ENCODE measurements at regions not wholly inside any gene's neighbourhood (a gene's known extent, or its start where the extent isn't known, plus 50 kb on each side); places are given as distances from the start of the nearest gene placed in this dataset.

GRCh38 chrX:6813836-6814370 lies 279.0 kb upstream of the VCX3A start:
- no peak for ATAC-seq
- 53 to 57% methylated on average over 8 of the region's 8 CpGs for WGBS, 2 donors
- Histone ChIP-seq H3K36me3 (no peaks in the 10 kb centered on the region), H3K27ac (no peak overlapping the region), H3K4me3 (no peak overlapping the region), H3K9me3 (no peaks in the 10 kb centered on the region), H3K4me1 (no peaks in the 10 kb centered on the region), H3K27me3 (no peaks in the 10 kb centered on the region)
- no peak for TF ChIP-seq CTCF (IDR thresholded peaks at IDR 0.05)
- intact Hi-C loops (cut with DNase I): no loop called here
- no peak for FAIRE-seq
- no peak for DNase-seq

- no peaks in the 10 kb centered on the region for H3K27me3 ChIP-seq
- DNase-seq: no peak
- ATAC-seq: no peak
- H3K27ac ChIP-seq: no peak overlapping the region
- H3K9me3 ChIP-seq: no peaks in the 10 kb centered on the region
- no peaks in the 10 kb centered on the region for H3K4me1 ChIP-seq
- no peaks in the 10 kb centered on the region for H3K36me3 ChIP-seq
- no peak for TF ChIP-seq CTCF (IDR thresholded peaks at IDR 0.05)
- H3K4me3 ChIP-seq: no peak overlapping the region
- intact Hi-C loops (cut with DNase I): no loop called here
- FAIRE-seq: no peak
- 96 to 97% methylated on average over 1 of the region's 1 CpG for WGBS, 2 donors
These were observed 277.2 kb upstream of the VCX3A start for GRCh38 chrX:6812087-6812486.

GRCh38 chrX:6810776-6811175 lies 275.9 kb upstream of the VCX3A start:
- no peak for TF ChIP-seq CTCF (IDR thresholded peaks at IDR 0.05)
- H3K36me3 ChIP-seq: no peaks in the 10 kb centered on the region
- no peak overlapping the region for H3K4me3 ChIP-seq
- H3K4me1 ChIP-seq: no peaks in the 10 kb centered on the region
- H3K27me3 ChIP-seq: no peaks in the 10 kb centered on the region
- H3K27ac ChIP-seq: no peak overlapping the region
- FAIRE-seq (no peak), DNase-seq (no peak), ATAC-seq (no peak)
- no peaks in the 10 kb centered on the region for H3K9me3 ChIP-seq
- intact Hi-C loops (cut with DNase I): no loop called here
- WGBS, 2 donors: 74 to 83% methylated on average over 2 of the region's 2 CpGs

- FAIRE-seq: no peak
- no peak for DNase-seq
- no peaks in the 10 kb centered on the region for H3K4me1 ChIP-seq
- no peak overlapping the region for H3K4me3 ChIP-seq
- no peaks in the 10 kb centered on the region for H3K36me3 ChIP-seq
- intact Hi-C loops (cut with DNase I): no loop called here
- no peak for TF ChIP-seq CTCF (IDR thresholded peaks at IDR 0.05)
- no peak for ATAC-seq
- no peaks in the 10 kb centered on the region for H3K27me3 ChIP-seq
- 63% methylated on average over 6 of the region's 6 CpGs for WGBS, 2 donors
- H3K9me3 ChIP-seq: no peaks in the 10 kb centered on the region
- no peak overlapping the region for H3K27ac ChIP-seq
These were observed 268.7 kb upstream of the VCX3A start for GRCh38 chrX:6803607-6804006.

GRCh38 chrX:6793000-6793399 lies 258.1 kb upstream of the VCX3A start:
- no peak for TF ChIP-seq CTCF (IDR thresholded peaks at IDR 0.05)
- Histone ChIP-seq H3K27ac (no peak overlapping the region), H3K9me3 (no peaks in the 10 kb centered on the region), H3K4me1 (no peaks in the 10 kb centered on the region), H3K4me3 (no peak overlapping the region), H3K27me3 (no peaks in the 10 kb centered on the region), H3K36me3 (no peaks in the 10 kb centered on the region)
- no peak for ATAC-seq
- 92 to 97% methylated on average over 5 of the region's 5 CpGs for WGBS, 2 donors
- DNase-seq: no peak
- intact Hi-C loops (cut with DNase I): no loop called here
- FAIRE-seq: no peak

All from pancreas (tissue), 10 donors.